HL-60 (cell line): ENCODE measurements at regions not wholly inside any gene's neighbourhood (a gene's known extent, or its start where the extent isn't known, plus 50 kb on each side); places are given as distances from the start of the nearest gene placed in this dataset.

ENCODE experiments used
- POLR2AphosphoS5 ChIP-seq: IDR thresholded peaks from 2 replicates; pipeline ENCODE4 v1.6.1; 2012; ENCODE audit warnings: low read depth
- TF ChIP-seq, protein P1 (sequence below): IDR thresholded peaks from 2 replicates; pipeline ENCODE4 v1.6.1; 2012; ENCODE audit warnings: low read depth; ENCODE audit not compliant: insufficient replicate concordance
- TF ChIP-seq, protein P2 (sequence below): IDR thresholded peaks from one replicate; pipeline ENCODE4 v1.5.1; 2011; ENCODE audit warnings: low read length, control low read depth, inconsistent platforms; ENCODE audit not compliant: insufficient read depth

DNA sequence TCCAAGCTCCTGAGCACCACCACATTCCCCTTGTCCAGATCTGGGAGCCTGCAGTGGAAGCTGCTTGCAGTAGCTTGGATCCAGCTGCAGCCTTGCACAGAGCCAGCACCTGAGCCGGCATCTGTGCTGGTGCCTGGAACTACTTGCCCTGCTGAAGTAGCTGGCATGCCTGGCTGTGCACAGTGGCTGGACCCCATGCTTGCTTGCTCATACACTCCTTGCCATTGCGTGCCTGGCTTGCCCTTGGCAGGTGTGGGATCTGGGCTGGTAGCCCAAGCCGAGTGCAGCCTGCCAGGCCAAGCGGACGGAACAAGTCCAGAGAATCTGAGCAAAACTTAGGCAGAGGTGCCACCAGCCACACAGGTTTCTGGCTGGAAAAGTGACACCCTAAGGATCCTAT is 759.9 kb downstream of the IPMK start:
- TF ChIP-seq POLR2AphosphoS5, result no peak
- TF ChIP-seq, protein P1, sequence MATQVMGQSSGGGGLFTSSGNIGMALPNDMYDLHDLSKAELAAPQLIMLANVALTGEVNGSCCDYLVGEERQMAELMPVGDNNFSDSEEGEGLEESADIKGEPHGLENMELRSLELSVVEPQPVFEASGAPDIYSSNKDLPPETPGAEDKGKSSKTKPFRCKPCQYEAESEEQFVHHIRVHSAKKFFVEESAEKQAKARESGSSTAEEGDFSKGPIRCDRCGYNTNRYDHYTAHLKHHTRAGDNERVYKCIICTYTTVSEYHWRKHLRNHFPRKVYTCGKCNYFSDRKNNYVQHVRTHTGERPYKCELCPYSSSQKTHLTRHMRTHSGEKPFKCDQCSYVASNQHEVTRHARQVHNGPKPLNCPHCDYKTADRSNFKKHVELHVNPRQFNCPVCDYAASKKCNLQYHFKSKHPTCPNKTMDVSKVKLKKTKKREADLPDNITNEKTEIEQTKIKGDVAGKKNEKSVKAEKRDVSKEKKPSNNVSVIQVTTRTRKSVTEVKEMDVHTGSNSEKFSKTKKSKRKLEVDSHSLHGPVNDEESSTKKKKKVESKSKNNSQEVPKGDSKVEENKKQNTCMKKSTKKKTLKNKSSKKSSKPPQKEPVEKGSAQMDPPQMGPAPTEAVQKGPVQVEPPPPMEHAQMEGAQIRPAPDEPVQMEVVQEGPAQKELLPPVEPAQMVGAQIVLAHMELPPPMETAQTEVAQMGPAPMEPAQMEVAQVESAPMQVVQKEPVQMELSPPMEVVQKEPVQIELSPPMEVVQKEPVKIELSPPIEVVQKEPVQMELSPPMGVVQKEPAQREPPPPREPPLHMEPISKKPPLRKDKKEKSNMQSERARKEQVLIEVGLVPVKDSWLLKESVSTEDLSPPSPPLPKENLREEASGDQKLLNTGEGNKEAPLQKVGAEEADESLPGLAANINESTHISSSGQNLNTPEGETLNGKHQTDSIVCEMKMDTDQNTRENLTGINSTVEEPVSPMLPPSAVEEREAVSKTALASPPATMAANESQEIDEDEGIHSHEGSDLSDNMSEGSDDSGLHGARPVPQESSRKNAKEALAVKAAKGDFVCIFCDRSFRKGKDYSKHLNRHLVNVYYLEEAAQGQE, result no peak
- TF ChIP-seq, protein P2, sequence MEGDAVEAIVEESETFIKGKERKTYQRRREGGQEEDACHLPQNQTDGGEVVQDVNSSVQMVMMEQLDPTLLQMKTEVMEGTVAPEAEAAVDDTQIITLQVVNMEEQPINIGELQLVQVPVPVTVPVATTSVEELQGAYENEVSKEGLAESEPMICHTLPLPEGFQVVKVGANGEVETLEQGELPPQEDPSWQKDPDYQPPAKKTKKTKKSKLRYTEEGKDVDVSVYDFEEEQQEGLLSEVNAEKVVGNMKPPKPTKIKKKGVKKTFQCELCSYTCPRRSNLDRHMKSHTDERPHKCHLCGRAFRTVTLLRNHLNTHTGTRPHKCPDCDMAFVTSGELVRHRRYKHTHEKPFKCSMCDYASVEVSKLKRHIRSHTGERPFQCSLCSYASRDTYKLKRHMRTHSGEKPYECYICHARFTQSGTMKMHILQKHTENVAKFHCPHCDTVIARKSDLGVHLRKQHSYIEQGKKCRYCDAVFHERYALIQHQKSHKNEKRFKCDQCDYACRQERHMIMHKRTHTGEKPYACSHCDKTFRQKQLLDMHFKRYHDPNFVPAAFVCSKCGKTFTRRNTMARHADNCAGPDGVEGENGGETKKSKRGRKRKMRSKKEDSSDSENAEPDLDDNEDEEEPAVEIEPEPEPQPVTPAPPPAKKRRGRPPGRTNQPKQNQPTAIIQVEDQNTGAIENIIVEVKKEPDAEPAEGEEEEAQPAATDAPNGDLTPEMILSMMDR, result no peak
